B cell (primary cell): ENCODE measurements at regions not wholly inside any gene's neighbourhood (a gene's known extent, or its start where the extent isn't known, plus 50 kb on each side); places are given as distances from the start of the nearest gene placed in this dataset.

Experiments
- ATAC-seq: fragments of 200-7000 bp; cut with Tn5 transposase; one replicate; pipeline ENCODE4 v1.10.0; 2021; ENCODE audit warnings: low read depth, mild to moderate bottlenecking, moderate number of reproducible peaks, moderate library complexity
- CTCF ChIA-PET: fragments of 350-600 bp; sonication (Branson Sonifier 250); formaldehyde crosslinking; loops from one replicate; lab custom pipeline; 2021; ENCODE audit warnings: antibody characterized with exemption, inconsistent platforms; lab: Charles Lee
- POLR2A ChIA-PET: fragments of 350-600 bp; sonication (Branson Sonifier 250); formaldehyde crosslinking; loops from one replicate; lab custom pipeline; 2021; ENCODE audit warnings: antibody characterized with exemption; lab: Charles Lee
- DNase-seq: peaks from one replicate; pipeline ENCODE4 v3.0.0; 2013
- H2AFZ ChIP-seq: 2 replicates; pipeline ENCODE4 v1.6.1; 2012; ENCODE audit warnings: mild to moderate bottlenecking, low read depth, low read length; ENCODE audit not compliant: insufficient read depth, poor library complexity, severe bottlenecking
- H3K27ac ChIP-seq, 2 donors: 1 replicate in 1 of 2; 2 replicates in 1 of 2; pipeline ENCODE4 v1.5.1; 2012 to 2013; ENCODE audit warnings: low read length in 2 of 2, mild to moderate bottlenecking in 2 of 2, moderate library complexity in 1 of 2
- H3K27me3 ChIP-seq, 4 experiments: fragments of 200-600 bp in 1 of 4; sonication (generic) in 1 of 4; replicated peaks in 1 of 4; 1 replicate in 2 of 4; 2 replicates in 2 of 4; pipeline versions ENCODE4 v1.6.1 to v1.7.0; 2013 to 2016; ENCODE audit warnings: low read length in 3 of 4, mild to moderate bottlenecking in 2 of 4, mixed read lengths in 1 of 4, moderate library complexity in 1 of 4; ENCODE audit not compliant: insufficient read depth in 4 of 4, control insufficient read depth in 3 of 4; ENCODE audit errors: control extremely low read depth in 1 of 4
- H3K36me3 ChIP-seq, 2 experiments: replicated peaks in 1 of 2; 1 replicate in 1 of 2; 2 replicates in 1 of 2; pipeline versions ENCODE4 v1.6.1 to v1.7.1; 2013; ENCODE audit warnings: low read length in 1 of 2; ENCODE audit not compliant: insufficient read depth in 2 of 2, control insufficient read depth in 1 of 2; ENCODE audit errors: control extremely low read depth in 1 of 2, extremely low read depth in 1 of 2
- H3K4me1 ChIP-seq, 2 donors: fragments of 200-600 bp in 1 of 2; sonication (generic) in 1 of 2; 1 replicate in 1 of 2; 2 replicates in 1 of 2; pipeline versions ENCODE4 v1.5.1 to v1.6.1; 2013 to 2017; ENCODE audit warnings: low read length in 2 of 2; ENCODE audit not compliant: control insufficient read depth in 2 of 2, insufficient read depth in 2 of 2
- H3K4me2 ChIP-seq: replicated peaks from 2 replicates; pipeline ENCODE3; 2012; ENCODE audit warnings: mild to moderate bottlenecking, low read depth, low read length; ENCODE audit not compliant: poor library complexity, severe bottlenecking
- H3K4me3 ChIP-seq, 5 experiments: fragments of 200-600 bp in 1 of 5; sonication (generic) in 1 of 5; 1 replicate in 3 of 5; 2 replicates in 2 of 5; pipeline versions ENCODE4 v1.5.1 to v1.7.0; 2011 to 2016; ENCODE audit warnings: low read length in 4 of 5, mild to moderate bottlenecking in 4 of 5, low read depth in 2 of 5, control low read depth in 1 of 5, moderate library complexity in 1 of 5; ENCODE audit not compliant: insufficient read depth in 1 of 5; ENCODE audit errors: control extremely low read depth in 1 of 5, extremely low read depth in 1 of 5
- H3K79me2 ChIP-seq: fragments of 200-600 bp; sonication (generic); one replicate; pipeline ENCODE4 v1.6.0; 2016; ENCODE audit warnings: low read length; ENCODE audit not compliant: control insufficient read depth, insufficient read depth
- H3K9ac ChIP-seq: fragments of 200-600 bp; sonication (generic); 2 replicates; pipeline ENCODE4 v1.6.1; 2017; ENCODE audit warnings: mild to moderate bottlenecking, low read length, moderate library complexity
- H3K9me3 ChIP-seq, 3 donors: one replicate each; pipeline versions ENCODE4 v1.6.1 to v1.7.1; 2013; ENCODE audit warnings: low read length in 2 of 3; ENCODE audit not compliant: control insufficient read depth in 2 of 3, insufficient read depth in 1 of 3; ENCODE audit errors: control extremely low read depth in 1 of 3
- H4K20me1 ChIP-seq: 2 replicates; pipeline ENCODE4 v1.6.0; 2012; ENCODE audit warnings: mild to moderate bottlenecking, low read length; ENCODE audit not compliant: insufficient read depth, control insufficient read depth, poor library complexity, severe bottlenecking
- H3K27ac Mint-ChIP-seq: one replicate; pipeline ENCODE4 v1.8.0; 2021; ENCODE audit warnings: mixed read lengths
- H3K27me3 Mint-ChIP-seq: one replicate; pipeline ENCODE4 v1.8.0; 2021; ENCODE audit warnings: mixed read lengths
- H3K4me1 Mint-ChIP-seq: one replicate; pipeline ENCODE4 v1.8.0; 2021; ENCODE audit warnings: mixed read lengths
- H3K4me3 Mint-ChIP-seq: one replicate; pipeline ENCODE4 v1.8.0; 2021; ENCODE audit warnings: mixed read lengths
- H3K9me3 Mint-ChIP-seq: one replicate; pipeline ENCODE4 v1.8.0; 2022; ENCODE audit warnings: mixed read lengths; ENCODE audit not compliant: insufficient read depth
- EZH2 ChIP-seq: IDR thresholded peaks from 2 replicates; pipeline ENCODE4 v1.6.1; 2012; ENCODE audit warnings: borderline replicate concordance, low read depth, mild to moderate bottlenecking, moderate library complexity, low read length; ENCODE audit not compliant: insufficient read depth, poor library complexity, severe bottlenecking
- WGBS: methylation state at CpG from one replicate; pipeline ENCODE4 v1.1.5; 2013; ENCODE audit warnings: missing lambda C conversion rate; ENCODE audit not compliant: insufficient coverage; 5-methylcytosine and 5-hydroxymethylcytosine counted together
- intact Hi-C: fragments of 100-400 bp; cut with micrococcal nuclease; formaldehyde crosslinking; loops from one replicate; pipeline ENCODE4 v1.10.0; 2022
- TF ChIP-seq, protein P1 (sequence below): fragments of 200-600 bp; IDR thresholded peaks from one replicate; pipeline ENCODE4 v1.8.0; 2022; ENCODE audit warnings: antibody characterized with exemption, mild to moderate bottlenecking

DNA sequence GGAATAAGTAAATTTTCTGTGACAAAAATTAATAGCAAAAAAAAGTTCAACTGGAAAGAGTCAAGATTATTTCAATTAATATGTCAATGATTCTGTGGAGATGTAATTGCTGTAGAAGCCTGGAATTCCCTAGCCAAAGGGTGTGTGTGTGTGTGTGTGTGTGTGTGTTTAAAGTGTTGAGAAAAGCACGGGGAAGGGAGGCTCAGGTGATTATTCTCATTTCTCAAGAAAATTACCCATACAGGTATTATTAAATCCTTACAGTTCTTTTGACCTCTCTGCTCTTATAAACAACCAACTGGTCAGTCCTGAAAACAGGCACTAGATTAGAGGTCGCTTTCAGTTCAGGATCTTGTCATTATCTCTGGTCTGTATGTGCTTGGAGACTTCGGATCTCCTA is 129.3 kb upstream of the SASH1 start:
- CTCF ChIA-PET: no interaction called here
- POLR2A ChIA-PET: no interaction called here
- H3K27me3 Mint-ChIP-seq: peaks cover 58% of the 10 kb centered on the region

DNA sequence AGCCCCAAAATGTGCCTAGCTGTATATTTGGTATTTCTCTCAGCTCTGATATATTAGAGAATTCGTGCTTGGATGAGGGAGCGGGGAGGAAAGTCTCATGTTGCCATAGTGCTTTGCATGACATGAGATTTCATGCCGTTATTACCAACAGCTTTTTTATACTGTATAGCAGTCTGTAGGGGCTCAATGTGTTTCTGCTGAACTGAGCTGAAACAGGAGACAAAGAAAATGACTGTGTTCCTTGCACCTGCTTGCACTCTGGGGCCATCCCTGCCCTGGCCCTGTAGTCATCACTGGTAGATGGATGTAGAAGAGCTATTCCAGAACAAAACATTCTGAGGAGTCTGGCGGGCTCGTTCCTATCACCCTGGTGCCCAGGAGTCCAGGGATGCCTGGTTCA is 128.0 kb upstream of the SASH1 start:
- ATAC-seq: no peak
- 89% methylated on average over 3 of the region's 5 CpGs for WGBS

More for the DNA sequence above, 129.3 kb upstream of the SASH1 start:
- no peaks in the 10 kb centered on the region for H3K9me3 ChIP-seq
- no peak overlapping the region for H3K4me3 Mint-ChIP-seq
- H3K9me3 Mint-ChIP-seq: no peaks in the 10 kb centered on the region
- no peaks in the 10 kb centered on the region for H3K79me2 ChIP-seq
- no peak for TF ChIP-seq EZH2
- TF ChIP-seq, protein P1, sequence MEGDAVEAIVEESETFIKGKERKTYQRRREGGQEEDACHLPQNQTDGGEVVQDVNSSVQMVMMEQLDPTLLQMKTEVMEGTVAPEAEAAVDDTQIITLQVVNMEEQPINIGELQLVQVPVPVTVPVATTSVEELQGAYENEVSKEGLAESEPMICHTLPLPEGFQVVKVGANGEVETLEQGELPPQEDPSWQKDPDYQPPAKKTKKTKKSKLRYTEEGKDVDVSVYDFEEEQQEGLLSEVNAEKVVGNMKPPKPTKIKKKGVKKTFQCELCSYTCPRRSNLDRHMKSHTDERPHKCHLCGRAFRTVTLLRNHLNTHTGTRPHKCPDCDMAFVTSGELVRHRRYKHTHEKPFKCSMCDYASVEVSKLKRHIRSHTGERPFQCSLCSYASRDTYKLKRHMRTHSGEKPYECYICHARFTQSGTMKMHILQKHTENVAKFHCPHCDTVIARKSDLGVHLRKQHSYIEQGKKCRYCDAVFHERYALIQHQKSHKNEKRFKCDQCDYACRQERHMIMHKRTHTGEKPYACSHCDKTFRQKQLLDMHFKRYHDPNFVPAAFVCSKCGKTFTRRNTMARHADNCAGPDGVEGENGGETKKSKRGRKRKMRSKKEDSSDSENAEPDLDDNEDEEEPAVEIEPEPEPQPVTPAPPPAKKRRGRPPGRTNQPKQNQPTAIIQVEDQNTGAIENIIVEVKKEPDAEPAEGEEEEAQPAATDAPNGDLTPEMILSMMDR: no peak
- no CpG with 5 or more reads among the region's 3 CpGs for WGBS
- H3K4me3 ChIP-seq: no peak overlapping the region
- peaks cover 0 to 12% (median 7%) of the 10 kb centered on the region in 4 experiments for H3K27me3 ChIP-seq
- DNase-seq (no peak), ATAC-seq (no peak)
- H3K27ac Mint-ChIP-seq: no peak overlapping the region
- no peaks in the 10 kb centered on the region for H3K36me3 ChIP-seq
- no peak overlapping the region for H3K9ac ChIP-seq
- H4K20me1 ChIP-seq: no peaks in the 10 kb centered on the region
- intact Hi-C loops: no loop called here
- H3K27ac ChIP-seq: no peak overlapping the region
- no peak overlapping the region for H3K4me2 ChIP-seq
- no peaks in the 10 kb centered on the region for H3K4me1 Mint-ChIP-seq
- no peak overlapping the region for H2AFZ ChIP-seq
- H3K4me1 ChIP-seq: no peaks in the 10 kb centered on the region

More for the DNA sequence above, 128.0 kb upstream of the SASH1 start:
- DNase-seq: no peak
- no peaks in the 10 kb centered on the region for H3K4me1 Mint-ChIP-seq
- no peak overlapping the region for H3K4me2 ChIP-seq
- H4K20me1 ChIP-seq: no peaks in the 10 kb centered on the region
- no peaks in the 10 kb centered on the region for H3K79me2 ChIP-seq
- TF ChIP-seq EZH2: no peak
- TF ChIP-seq, protein P1: no peak
- ChIA-PET POLR2A (no interaction called here), CTCF (no interaction called here)
- no peak overlapping the region for H2AFZ ChIP-seq
- no peaks in the 10 kb centered on the region for H3K9me3 Mint-ChIP-seq
- no peaks in the 10 kb centered on the region for H3K4me1 ChIP-seq
- no peaks in the 10 kb centered on the region for H3K9me3 ChIP-seq
- peaks cover 0 to 16% (median 3%) of the 10 kb centered on the region in 4 experiments for H3K27me3 ChIP-seq
- H3K27me3 Mint-ChIP-seq: peaks cover 51% of the 10 kb centered on the region
- no peak overlapping the region for H3K27ac Mint-ChIP-seq
- H3K9ac ChIP-seq: no peak overlapping the region
- no peak overlapping the region for H3K4me3 ChIP-seq
- intact Hi-C loops: no loop called here
- no peaks in the 10 kb centered on the region for H3K36me3 ChIP-seq
- H3K27ac ChIP-seq: no peak overlapping the region
- H3K4me3 Mint-ChIP-seq: no peak overlapping the region
